Panc1 (cell line): ENCODE measurements at regions not wholly inside any gene's neighbourhood (a gene's known extent, or its start where the extent isn't known, plus 50 kb on each side); places are given as distances from the start of the nearest gene placed in this dataset.

Source experiments
- ATAC-seq: fragments of 200-7000 bp; cut with Tn5 transposase; 2 replicates; pipeline ENCODE4 v1.9.1; 2020; ENCODE audit warnings: mild to moderate bottlenecking, moderate library complexity
- BruUV-seq: library from RNA; stranded (reverse); fragments of 400-500 nt; replicated peaks from 2 replicates; lab custom pipeline; 2021; lab: Mats Ljungman, UMichigan
- CTCF ChIA-PET: fragments of 300-600 bp; sonication (Branson Sonifier 250); formaldehyde crosslinking; loops from one replicate; lab custom pipeline; 2022; ENCODE audit warnings: antibody characterized with exemption; lab: Charles Lee
- POLR2A ChIA-PET: fragments of 300-600 bp; sonication (Branson Sonifier 250); formaldehyde crosslinking; loops from one replicate; lab custom pipeline; 2022; ENCODE audit warnings: antibody characterized with exemption; lab: Charles Lee
- DNase-seq: peaks from one replicate; pipeline ENCODE4 v3.0.0-alpha.2; 2010; ENCODE audit warnings: low read depth, low spot score
- H3K27ac ChIP-seq: 2 replicates; pipeline ENCODE4 v1.5.1; 2011; ENCODE audit warnings: mild to moderate bottlenecking, low read length, inconsistent platforms
- H3K27me3 ChIP-seq: fragments of 200-500 bp; sonication (Bioruptor generic); 2 replicates; pipeline ENCODE4 v1.6.0; 2014; ENCODE audit warnings: low read length, inconsistent platforms; ENCODE audit not compliant: control insufficient read depth, insufficient read depth
- H3K36me3 ChIP-seq: fragments of 200-500 bp; sonication (Bioruptor generic); 2 replicates; pipeline ENCODE4 v1.5.1; 2014; ENCODE audit warnings: inconsistent platforms, mild to moderate bottlenecking, low read length, moderate library complexity; ENCODE audit not compliant: control insufficient read depth, insufficient read depth
- H3K4me1 ChIP-seq: 2 replicates; pipeline ENCODE4 v1.5.1; 2011; ENCODE audit warnings: inconsistent platforms, mild to moderate bottlenecking, low read length, moderate library complexity; ENCODE audit not compliant: control insufficient read depth, insufficient read depth
- H3K4me3 ChIP-seq, 2 experiments: 2 replicates each; pipeline ENCODE4 v1.5.1; 2011 to 2012; ENCODE audit warnings: low read depth in 2 of 2, low read length in 2 of 2, mild to moderate bottlenecking in 2 of 2, inconsistent platforms in 1 of 2, moderate library complexity in 1 of 2
- H3K9me3 ChIP-seq: fragments of 200-500 bp; sonication (Bioruptor generic); 2 replicates; pipeline ENCODE4 v1.5.1; 2014; ENCODE audit warnings: low read depth, mild to moderate bottlenecking, inconsistent platforms, low read length, moderate library complexity; ENCODE audit not compliant: control insufficient read depth, insufficient read depth
- CTCF ChIP-seq: fragments of 450-650 bp; IDR thresholded peaks from 2 replicates; pipeline ENCODE4 v1.5.1; 2017; ENCODE audit warnings: mild to moderate bottlenecking
- POLR2AphosphoS5 ChIP-seq: IDR thresholded peaks from 2 replicates; pipeline ENCODE4 v1.6.1; 2012; ENCODE audit warnings: mild to moderate bottlenecking, low read depth, low read length, moderate library complexity
- REST ChIP-seq, 2 experiments: IDR thresholded peaks; 2 replicates each; pipeline ENCODE4 v1.6.1; 2011 to 2012; ENCODE audit warnings: low read depth in 2 of 2, control low read depth in 1 of 2, low read length in 1 of 2, mild to moderate bottlenecking in 1 of 2, moderate library complexity in 1 of 2; ENCODE audit not compliant: insufficient read depth in 1 of 2
- SIN3A ChIP-seq: IDR thresholded peaks from 2 replicates; pipeline ENCODE4 v1.6.1; 2012; ENCODE audit warnings: low read depth, mild to moderate bottlenecking, low read length, moderate library complexity, borderline replicate concordance; ENCODE audit not compliant: insufficient read depth
- TCF7L2 ChIP-seq: IDR thresholded peaks from 2 replicates; pipeline ENCODE4 v1.6.1; 2011; ENCODE audit warnings: mild to moderate bottlenecking, low read depth, low read length, inconsistent platforms
- in situ Hi-C: cut with HindIII; loops from 2 replicates; pipeline ENCODE4 v1.10.0; 2016; ENCODE audit warnings: low sequenced_read_pairs, low pct_unique_long_range_greater_than_20kb
- intact Hi-C: fragments of 100-400 bp; cut with micrococcal nuclease; formaldehyde crosslinking; loops from one replicate; pipeline ENCODE4 v1.10.0; 2022; ENCODE audit not compliant: unreplicated experiment

DNA sequence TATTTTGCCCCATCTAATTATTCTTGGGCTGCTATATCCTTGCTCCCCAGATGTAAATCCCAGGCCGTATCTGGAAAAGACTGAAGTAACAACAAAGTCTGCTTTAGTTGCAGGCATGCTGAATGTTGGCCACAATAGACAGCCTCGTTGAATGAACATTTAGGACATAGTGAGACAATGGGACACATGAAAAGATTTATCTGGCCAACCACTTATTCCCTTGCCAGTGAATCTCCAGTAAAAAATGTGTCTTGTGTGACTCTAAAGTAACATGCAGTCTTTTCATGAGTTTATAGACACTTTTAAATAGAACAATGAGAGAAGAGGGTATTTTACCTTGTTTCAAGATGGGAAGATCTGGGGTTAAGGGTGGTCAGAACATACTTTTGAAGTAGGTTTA lies 60.2 kb upstream of the STXBP6 start:
- H3K36me3 ChIP-seq = no peaks in the 10 kb centered on the region
- no peak for TF ChIP-seq REST (IDR thresholded peaks at IDR 0.05; ENCODE audit: insufficient read depth in 1 of 2, low read depth in 2 of 2, low read length in 1 of 2)
- no peak for TF ChIP-seq CTCF
- TF ChIP-seq POLR2AphosphoS5 = no peak
- TF ChIP-seq TCF7L2 = no peak
- TF ChIP-seq SIN3A = no peak
- in situ Hi-C loops (no loop called here), intact Hi-C loops (no loop called here)
- POLR2A ChIA-PET = no interaction called here
- H3K4me1 ChIP-seq = no peaks in the 10 kb centered on the region
- no peak for DNase-seq
- H3K4me3 ChIP-seq = no peak overlapping the region
- H3K27ac ChIP-seq = no peak overlapping the region
- no peaks in the 10 kb centered on the region for H3K9me3 ChIP-seq
- no peak for ATAC-seq
- BruUV-seq = no TSS peak
- no peaks in the 10 kb centered on the region for H3K27me3 ChIP-seq
- CTCF ChIA-PET = no interaction called here

- Histone ChIP-seq H3K4me3 (no peak overlapping the region), H3K36me3 (no peaks in the 10 kb centered on the region), H3K9me3 (no peaks in the 10 kb centered on the region), H3K4me1 (no peaks in the 10 kb centered on the region), H3K27ac (no peak overlapping the region), H3K27me3 (no peaks in the 10 kb centered on the region)
- intact Hi-C loops = no loop called here
- ChIA-PET CTCF (interaction anchor here (0.5 kb wide), 1 partner anchor 54 kb away, joined by 6 read pairs; no protein-coding TSS in a partner anchor), POLR2A (no interaction called here)
- no peak for DNase-seq
- in situ Hi-C loops = no loop called here
- no peak for ATAC-seq
- TF ChIP-seq SIN3A (no peak), REST (IDR thresholded peaks at IDR 0.05; ENCODE audit: insufficient read depth in 1 of 2, low read depth in 2 of 2, low read length in 1 of 2) (no peak), TCF7L2 (no peak), POLR2AphosphoS5 (no peak), CTCF (no peak)
- no TSS peak for BruUV-seq
Measured at GRCh38 chr14:25108959-25109358, 59.0 kb upstream of the STXBP6 start.
